NCI-H82 (cell line): ENCODE measurements at regions not wholly inside any gene's neighbourhood (a gene's known extent, or its start where the extent isn't known, plus 50 kb on each side); places are given as distances from the start of the nearest gene placed in this dataset.

ENCODE experiments used
- DNase-seq: peaks from one replicate; lab custom pipeline; 2025; lab: John Stamatoyannopoulos, UW

DNA sequence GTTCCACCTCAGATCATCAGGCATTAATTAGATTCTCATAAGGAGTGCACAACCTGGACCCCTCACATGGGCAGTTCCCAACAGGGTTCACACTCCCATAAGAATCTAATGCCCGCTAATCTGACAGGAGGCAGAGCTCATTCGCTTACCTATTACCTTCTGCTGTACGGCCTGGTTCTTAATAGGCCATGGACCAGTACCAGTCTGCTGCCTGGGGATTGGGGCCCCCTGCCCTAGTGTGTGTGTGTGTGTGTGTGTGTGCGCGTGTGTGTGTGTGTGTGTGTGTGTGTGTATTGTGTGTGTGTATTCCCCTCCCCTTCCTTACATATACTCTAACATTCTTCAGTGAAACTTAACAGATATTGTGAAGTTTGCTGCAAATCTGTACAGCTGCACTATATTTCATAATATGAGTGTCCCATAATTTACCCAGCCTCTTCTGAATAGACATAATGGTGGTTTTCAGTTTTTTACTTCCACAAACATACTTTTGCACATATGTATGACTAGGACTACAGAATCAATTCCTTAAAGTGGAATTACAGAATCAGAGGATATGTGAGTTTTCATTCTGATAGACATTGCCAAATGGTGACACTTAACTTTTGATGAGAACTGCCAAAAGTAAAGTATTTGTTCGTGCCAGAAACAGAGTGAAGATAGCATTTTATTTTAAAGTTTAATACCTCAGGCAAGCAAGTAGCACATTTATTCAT is 205.2 kb upstream of the EEA1 start:
- DNase-seq, result peak; percentile 46

DNA sequence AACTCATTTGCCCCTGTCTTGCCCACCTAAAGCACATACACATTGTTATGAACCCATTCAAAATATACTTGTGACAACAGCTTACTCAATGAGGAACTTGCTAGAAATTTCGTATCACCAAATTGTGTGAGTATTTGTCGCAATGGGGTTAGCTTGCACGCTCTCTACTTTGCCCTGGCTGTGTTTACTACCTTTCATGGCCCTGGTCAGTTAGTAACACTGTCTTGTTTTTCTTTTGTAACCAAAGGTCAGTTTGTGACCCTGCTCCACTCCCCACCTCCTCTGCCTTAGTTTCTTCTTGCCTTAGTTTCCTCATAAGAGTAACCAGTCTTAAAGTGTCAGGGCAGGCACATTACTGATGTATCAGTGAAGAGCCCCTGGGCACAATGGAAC is 205.8 kb upstream of the EEA1 start:
- no peak for DNase-seq

GRCh38 chr12:93135286-93136239 is 206.5 kb upstream of the EEA1 start:
- no peak for DNase-seq

- DNase-seq, result no peak
Measured at GRCh38 chr12:93136253-93137055, 207.4 kb upstream of the EEA1 start.

- DNase-seq, result no peak
Measured at GRCh38 chr12:93137656-93138612, 208.8 kb upstream of the EEA1 start.

GRCh38 chr12:93139028-93139665 is 210.1 kb upstream of the EEA1 start:
- DNase-seq, result no peak

- no peak for DNase-seq
Measured at GRCh38 chr12:93140325-93140724, 211.2 kb upstream of the EEA1 start.

DNA sequence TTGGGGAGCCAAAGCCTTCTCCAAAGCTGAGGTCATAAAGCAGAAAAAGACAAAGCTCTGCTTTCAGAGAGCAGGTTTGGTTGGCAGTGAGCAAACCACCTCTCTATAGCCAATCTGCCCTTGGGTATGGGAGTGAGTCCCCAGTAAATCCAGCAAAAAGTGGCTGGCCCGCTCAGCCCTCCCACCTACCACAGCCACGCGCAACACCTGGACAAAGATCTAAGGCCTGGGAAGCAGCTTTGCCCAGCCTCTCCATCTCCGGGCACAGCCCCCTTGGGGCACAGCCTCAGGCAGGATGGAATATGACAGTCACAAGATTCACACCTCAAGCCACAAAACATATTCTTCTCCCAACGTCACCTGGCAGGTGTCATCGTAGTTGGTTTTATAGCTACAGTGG is 211.7 kb upstream of the EEA1 start:
- no peak for DNase-seq

DNA sequence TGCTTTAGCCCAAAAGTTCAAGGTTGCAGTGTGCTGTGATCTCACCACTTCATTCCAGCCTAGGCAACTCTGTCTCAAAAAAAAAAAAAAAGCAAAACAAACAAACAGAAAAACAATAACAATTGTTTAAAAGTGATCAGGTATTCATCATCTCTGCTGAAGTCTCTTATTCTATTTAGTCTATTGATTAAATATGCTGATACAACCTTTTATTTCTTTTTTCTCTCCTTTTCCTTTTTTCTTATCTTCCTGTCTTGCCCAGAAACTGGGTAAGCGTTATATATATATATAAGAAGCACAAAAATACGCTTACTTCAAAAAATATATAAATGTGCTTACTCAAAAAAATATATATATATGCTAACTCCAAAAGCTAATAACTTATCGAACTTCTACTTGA is 213.8 kb upstream of the EEA1 start:
- DNase-seq, result no peak

DNA sequence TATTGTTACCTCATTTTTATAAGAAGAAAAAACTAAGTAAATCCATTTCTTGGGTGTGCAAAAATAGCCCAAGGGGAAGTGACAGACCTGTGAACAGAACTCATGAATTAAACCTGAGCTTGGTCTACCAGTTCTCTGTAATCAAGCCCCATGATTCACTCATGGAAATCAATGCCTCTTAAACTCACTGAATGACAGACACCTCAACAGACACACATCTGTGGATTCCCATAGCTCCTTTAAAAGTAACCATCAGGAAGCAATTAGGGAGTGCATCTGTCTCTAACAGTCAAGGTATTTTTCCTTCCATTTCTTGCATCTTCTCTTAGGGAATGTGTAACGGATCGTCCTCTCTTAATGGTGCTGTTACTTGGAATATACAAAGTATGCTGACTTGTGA is 215.0 kb upstream of the EEA1 start:
- peak; percentile 56 for DNase-seq

DNA sequence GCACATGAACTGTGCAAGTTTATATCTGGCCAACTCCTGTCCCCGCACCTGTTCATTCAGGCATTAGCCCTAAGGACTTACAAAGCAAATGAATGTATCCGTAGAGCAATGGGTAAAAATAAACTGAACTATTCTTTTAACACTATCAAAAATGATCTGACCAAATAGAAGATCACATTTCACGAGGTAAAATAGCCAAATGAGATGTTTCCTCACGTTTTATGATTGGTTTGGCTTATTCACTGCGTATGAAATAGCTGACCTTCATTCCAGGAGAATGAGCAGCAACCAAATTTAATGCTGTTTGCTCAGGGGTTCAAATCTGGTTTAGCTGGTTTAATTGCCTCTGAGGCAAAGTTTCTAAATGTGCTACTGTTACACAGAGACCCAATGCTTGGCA is 216.0 kb upstream of the EEA1 start:
- DNase-seq, result peak; percentile 32

GRCh38 chr12:93146263-93146939 is 217.3 kb upstream of the EEA1 start:
- no peak for DNase-seq

GRCh38 chr12:93146970-93147369 is 217.9 kb upstream of the EEA1 start:
- DNase-seq, result no peak

GRCh38 chr12:93148412-93148811 is 219.3 kb upstream of the EEA1 start:
- DNase-seq, result peak; percentile 72

DNA sequence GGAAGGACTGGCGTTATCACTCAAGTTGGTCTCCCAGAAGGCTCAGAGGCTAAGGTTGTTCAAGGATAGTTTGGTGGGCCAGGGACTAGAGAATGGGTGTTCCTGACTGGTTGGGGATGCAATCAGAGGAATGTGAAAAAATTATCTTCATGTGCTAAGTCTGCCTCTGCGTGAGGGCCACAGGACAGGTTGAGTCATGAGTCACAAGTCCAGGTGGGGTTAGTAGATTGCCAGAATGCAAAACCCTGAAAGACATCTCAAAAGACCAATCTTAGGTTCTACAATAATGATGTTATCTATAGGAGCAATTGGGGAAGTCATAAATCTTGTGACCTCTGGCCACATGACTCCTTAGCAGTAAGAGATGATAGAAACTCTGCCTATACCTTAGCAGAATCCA is 220.1 kb upstream of the EEA1 start:
- no peak for DNase-seq

GRCh38 chr12:93151079-93151762 is 222.1 kb upstream of the EEA1 start:
- no peak for DNase-seq

DNA sequence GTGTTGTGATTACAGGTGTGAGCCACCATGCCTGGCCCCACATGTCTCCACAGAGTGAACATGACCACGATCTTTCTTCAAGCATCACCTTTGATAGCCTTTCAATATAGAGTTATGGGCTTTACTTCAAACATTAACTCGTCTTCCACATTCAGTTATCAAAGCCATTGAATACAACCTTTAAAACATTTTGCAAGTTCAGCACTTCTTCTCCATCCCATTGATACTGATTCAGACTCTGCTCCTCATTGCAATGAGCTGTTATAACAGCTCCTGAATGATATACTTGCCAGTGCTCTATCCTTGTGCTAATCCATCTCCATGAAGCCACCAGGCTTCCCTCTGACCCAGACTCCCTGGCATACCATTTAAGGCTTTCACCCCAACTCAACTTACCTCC is 223.5 kb upstream of the EEA1 start:
- no peak for DNase-seq

- DNase-seq, result no peak
Measured at GRCh38 chr12:93153321-93153720, 224.2 kb upstream of the EEA1 start.

GRCh38 chr12:93154096-93154728 is 223.5 kb upstream of the NUDT4 start:
- DNase-seq, result no peak
